ENCODE measurements at regions not wholly inside any gene's neighbourhood (a gene's known extent, or its start where the extent isn't known, plus 50 kb on each side); places are given as distances from the start of the nearest gene placed in this dataset.

DNA sequence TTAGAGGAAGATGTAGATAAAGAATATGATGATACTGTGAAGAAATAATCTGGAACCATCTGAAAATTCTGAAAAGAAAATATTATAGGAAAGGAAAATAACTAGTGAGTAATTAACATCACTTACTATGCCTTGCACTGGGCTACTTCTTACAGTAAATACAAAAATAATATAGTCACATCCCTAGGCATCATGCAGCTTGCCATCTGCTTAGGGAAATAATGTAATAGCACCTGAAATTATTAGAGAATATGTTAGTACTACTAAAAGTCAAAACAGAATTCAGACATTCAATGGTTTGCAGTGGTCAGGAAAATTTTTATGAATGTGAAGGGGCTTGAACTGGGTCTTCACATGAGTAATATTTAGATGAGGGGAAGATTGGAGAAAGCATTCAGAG is 272.2 kb upstream of the EMCN start:
- TF ChIP-seq ZFX (IDR thresholded peaks at IDR 0.05) (no peak), CEBPB (IDR thresholded peaks at IDR 0.05; ENCODE audit: low read depth) (no peak), EZH2phosphoT487 (IDR thresholded peaks at IDR 0.05; ENCODE audit: borderline replicate concordance) (no peak)
- no peaks in the 10 kb centered on the region for H3K9me3 ChIP-seq (ENCODE audit: control insufficient read depth in 1 of 2, insufficient read depth in 1 of 2, low read depth in 1 of 2, low read length in 2 of 2)
- intact Hi-C loops (cut with micrococcal nuclease) = no loop called here
- no peaks in the 10 kb centered on the region for H3K27me3 ChIP-seq (ENCODE audit: insufficient read depth, low read length)
- H3K36me3 ChIP-seq (ENCODE audit: control insufficient read depth in 1 of 2, insufficient read depth in 2 of 2, low read length in 2 of 2) = no peaks in the 10 kb centered on the region
- no peak for ATAC-seq
- no peak overlapping the region for H3K4me2 ChIP-seq (ENCODE audit: low read length)
- no peaks in the 10 kb centered on the region for H3K79me2 ChIP-seq (ENCODE audit: insufficient read depth, low read length)
- no peaks in the 10 kb centered on the region for H3K9me2 ChIP-seq (ENCODE audit: insufficient read depth)
- no peak overlapping the region for H3K27ac ChIP-seq (ENCODE audit: low read depth, low read length)
- ChIA-PET CTCF (no interaction called here), RAD21 (ENCODE audit: low non-redundant PET in 1 of 2, low total read pairs in 2 of 2, uncharacterized antibody in 2 of 2, unreplicated experiment in 2 of 2) (no interaction called here), POLR2A (no interaction called here)
- H3K4me1 ChIP-seq (ENCODE audit: control insufficient read depth in 1 of 2, insufficient read depth in 2 of 2, low read length in 2 of 2) = no peaks in the 10 kb centered on the region
- no peak overlapping the region for H2AFZ ChIP-seq (ENCODE audit: low read depth, low read length, poor library complexity, severe bottlenecking)
- no peaks in the 10 kb centered on the region for H4K20me1 ChIP-seq (ENCODE audit: insufficient read depth)
- H3K9ac ChIP-seq (ENCODE audit: low read length) = no peak overlapping the region
- no peak for DNase-seq (ENCODE audit: low read depth, low spot score)
- BruUV-seq (replicated peaks) = no TSS peak
- H3K4me3 ChIP-seq (replicated peaks in 1 of 2; ENCODE audit: low read depth in 1 of 2, low read length in 2 of 2) = no peak overlapping the region

DNA sequence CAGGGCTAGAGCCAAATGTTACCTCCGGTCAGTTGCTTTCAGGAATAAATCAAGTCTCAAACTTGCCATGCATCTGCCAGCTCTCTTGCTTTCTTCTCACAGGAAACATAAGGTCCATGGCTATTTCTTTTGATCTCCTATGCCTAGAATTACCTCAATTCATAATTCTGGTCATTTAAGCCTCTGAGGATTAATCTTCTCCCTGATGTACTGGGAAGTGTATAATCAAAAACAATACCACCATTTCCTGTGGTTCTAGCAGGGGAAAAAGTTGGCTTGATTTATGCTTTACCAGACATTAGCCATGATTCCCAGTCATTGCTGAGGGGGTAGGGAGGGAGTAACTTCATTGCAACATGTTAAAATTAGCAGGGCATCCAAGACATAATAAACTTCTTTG is 268.7 kb upstream of the EMCN start:
- Histone ChIP-seq H2AFZ (ENCODE audit: low read depth, low read length, poor library complexity, severe bottlenecking) (no peak overlapping the region), H3K4me3 (replicated peaks in 1 of 2; ENCODE audit: low read depth in 1 of 2, low read length in 2 of 2) (no peak overlapping the region), H3K27ac (ENCODE audit: low read depth, low read length) (no peak overlapping the region), H3K79me2 (ENCODE audit: insufficient read depth, low read length) (no peaks in the 10 kb centered on the region), H3K9ac (ENCODE audit: low read length) (no peak overlapping the region), H3K4me2 (ENCODE audit: low read length) (no peak overlapping the region), H3K27me3 (ENCODE audit: insufficient read depth, low read length) (no peaks in the 10 kb centered on the region), H3K9me2 (ENCODE audit: insufficient read depth) (no peaks in the 10 kb centered on the region), H3K4me1 (ENCODE audit: control insufficient read depth in 1 of 2, insufficient read depth in 2 of 2, low read length in 2 of 2) (no peaks in the 10 kb centered on the region), H3K9me3 (ENCODE audit: control insufficient read depth in 1 of 2, insufficient read depth in 1 of 2, low read depth in 1 of 2, low read length in 2 of 2) (no peaks in the 10 kb centered on the region), H4K20me1 (ENCODE audit: insufficient read depth) (no peaks in the 10 kb centered on the region), H3K36me3 (ENCODE audit: control insufficient read depth in 1 of 2, insufficient read depth in 2 of 2, low read length in 2 of 2) (no peaks in the 10 kb centered on the region)
- POLR2A ChIA-PET = no interaction called here
- RAD21 ChIA-PET (ENCODE audit: low non-redundant PET in 1 of 2, low total read pairs in 2 of 2, uncharacterized antibody in 2 of 2, unreplicated experiment in 2 of 2) = no interaction called here
- CTCF ChIA-PET = no interaction called here
- no TSS peak for BruUV-seq (replicated peaks)
- no peak for ATAC-seq
- no peak for DNase-seq (ENCODE audit: low read depth, low spot score)
- TF ChIP-seq SP1 (IDR thresholded peaks at IDR 0.05; ENCODE audit: low read depth) (no peak), RAD21 (IDR thresholded peaks at IDR 0.05; ENCODE audit: low read depth) (no peak), CBX3 (IDR thresholded peaks at IDR 0.05; ENCODE audit: low read depth) (no peak), ATF3 (IDR thresholded peaks at IDR 0.05) (no peak), SRF (IDR thresholded peaks at IDR 0.05; ENCODE audit: low read depth) (no peak), POLR2A (IDR thresholded peaks at IDR 0.05; ENCODE audit: borderline replicate concordance, extremely low read depth, insufficient read depth, insufficient read length) (no peak), ZFX (IDR thresholded peaks at IDR 0.05) (no peak)
- intact Hi-C loops (cut with micrococcal nuclease) = no loop called here
